K562 (cell line): ENCODE measurements at regions not wholly inside any gene's neighbourhood (a gene's known extent, or its start where the extent isn't known, plus 50 kb on each side); places are given as distances from the start of the nearest gene placed in this dataset.

Experiments
- ATAC-seq: fragments of 200-7000 bp; cut with Tn5 transposase; 3 replicates; pipeline ENCODE4 v1.9.1; 2020; ENCODE audit warnings: moderate library complexity
- BruUV-seq: library from RNA; stranded (reverse); fragments of 400-500 nt; replicated peaks from 2 replicates; lab custom pipeline; 2021; lab: Mats Ljungman, UMichigan
- CTCF ChIA-PET: fragments of 300-600 bp; formaldehyde crosslinking; extraction: SDS; loops from one replicate; lab custom pipeline; 2021; ENCODE audit warnings: low intra/inter-chr PET ratio; lab: Yijun Ruan, JAX
- POLR2A ChIA-PET: fragments of 300-600, 350-650 bp; sonication (Branson Sonifier 250); formaldehyde crosslinking; extraction: SDS; loops from one replicate; lab custom pipeline; 2021; ENCODE audit warnings: antibody characterized with exemption, inconsistent platforms; lab: Yijun Ruan, JAX
- DNase-seq, 4 experiments: peaks; one replicate each; pipeline versions ENCODE4 v3.0.0 to v3.0.0-alpha.2; 2011 to 2018; ENCODE audit warnings: low spot score in 3 of 4, mixed read lengths in 3 of 4; ENCODE audit errors: extremely low read depth in 1 of 4
- FAIRE-seq: peaks from 2 replicates; lab custom pipeline; 2011; peaks lifted over from hg19 to GRCh38; lab: Jason Lieb, UNC
- H2AFZ ChIP-seq: 2 replicates; pipeline ENCODE4 v1.6.0; 2011; ENCODE audit warnings: low read depth, low read length, control low read depth, inconsistent platforms
- H3K27ac ChIP-seq: fragments of 200-600 bp; 3 replicates; pipeline ENCODE4 v1.8.0; 2011; ENCODE audit warnings: low read depth, mild to moderate bottlenecking, control low read depth, inconsistent platforms, low read length, moderate library complexity, mixed read lengths; ENCODE audit errors: extremely low read depth
- H3K27me3 ChIP-seq, 2 experiments: fragments of 300-600 bp in 1 of 2; 2 replicates in 1 of 2; 3 replicates in 1 of 2; pipeline versions ENCODE4 v1.6.0 to v1.8.0; 2011; ENCODE audit warnings: inconsistent platforms in 2 of 2, low read length in 2 of 2, mild to moderate bottlenecking in 1 of 2, mixed read lengths in 1 of 2, moderate library complexity in 1 of 2; ENCODE audit not compliant: control insufficient read depth in 2 of 2, insufficient read depth in 2 of 2
- H3K36me3 ChIP-seq: fragments of 300-600 bp; 3 replicates; pipeline ENCODE4 v1.8.0; 2011; ENCODE audit warnings: mild to moderate bottlenecking, low read length, inconsistent platforms; ENCODE audit not compliant: control insufficient read depth, insufficient read depth
- H3K4me1 ChIP-seq, 2 experiments: fragments of 200-600 bp in 1 of 2; replicated peaks in 1 of 2; 2 replicates in 1 of 2; 3 replicates in 1 of 2; pipeline versions ENCODE4 v1.5.1 to v1.8.0; 2011; ENCODE audit warnings: inconsistent platforms in 2 of 2, low read length in 2 of 2, mild to moderate bottlenecking in 1 of 2, mixed read lengths in 1 of 2, moderate library complexity in 1 of 2; ENCODE audit not compliant: control insufficient read depth in 2 of 2, insufficient read depth in 2 of 2
- H3K4me2 ChIP-seq: 2 replicates; pipeline ENCODE4 v1.6.1; 2011; ENCODE audit warnings: low read length, control low read depth, inconsistent platforms, mixed read lengths; ENCODE audit not compliant: insufficient read depth
- H3K4me3 ChIP-seq: fragments of 200-600 bp; sonication (generic), shearing (Covaris generic); 2 replicates; pipeline ENCODE4 v1.5.1; 2016; ENCODE audit warnings: control low read depth, inconsistent platforms
- H3K79me2 ChIP-seq: fragments of 200-600 bp; 3 replicates; pipeline ENCODE4 v1.8.0; 2011; ENCODE audit warnings: low read length, inconsistent platforms; ENCODE audit not compliant: control insufficient read depth, insufficient read depth
- H3K9ac ChIP-seq, 2 experiments: 2 replicates each; pipeline versions ENCODE4 v1.6.0 to v1.6.1; 2011; ENCODE audit warnings: low read depth in 2 of 2, low read length in 2 of 2, control low read depth in 1 of 2, inconsistent platforms in 1 of 2, mild to moderate bottlenecking in 1 of 2, mixed read lengths in 1 of 2; ENCODE audit not compliant: insufficient read depth in 1 of 2
- H3K9me1 ChIP-seq: one replicate; pipeline ENCODE4 v1.6.0; 2011; ENCODE audit warnings: inconsistent platforms, mild to moderate bottlenecking, low read length, moderate library complexity; ENCODE audit not compliant: control insufficient read depth, insufficient read depth
- H3K9me3 ChIP-seq: replicated peaks from 2 replicates; pipeline ENCODE4 v1.5.1; 2011; ENCODE audit warnings: low read depth, low read length, inconsistent platforms; ENCODE audit not compliant: control insufficient read depth, insufficient read depth
- H4K20me1 ChIP-seq: replicated peaks from 2 replicates; pipeline ENCODE4 v1.6.1; 2011; ENCODE audit warnings: low read length, inconsistent platforms, mixed read lengths; ENCODE audit not compliant: control insufficient read depth, insufficient read depth
- ARNT ChIP-seq, 2 experiments: fragments of 450-650 bp; IDR thresholded peaks; 2 replicates each; pipeline ENCODE4 v1.6.1; 2016; ENCODE audit warnings: mild to moderate bottlenecking in 1 of 2
- CCNT2 ChIP-seq: IDR thresholded peaks from 2 replicates; pipeline ENCODE4 v1.6.1; 2011; ENCODE audit warnings: borderline replicate concordance, low read depth, mild to moderate bottlenecking, moderate library complexity, mixed read lengths, low read length; ENCODE audit not compliant: insufficient read length; ENCODE audit errors: extremely low read depth
- DIDO1 ChIP-seq: fragments of 450-650 bp; IDR thresholded peaks from 2 replicates; pipeline ENCODE4 v1.6.1; 2016; ENCODE audit warnings: low read depth, missing biosample characterization, missing genetic modification characterization
- HDAC1 ChIP-seq, 2 experiments: fragments of 450-650 bp; IDR thresholded peaks; 2 replicates each; pipeline ENCODE4 v1.6.1; 2016 to 2017; ENCODE audit warnings: inconsistent platforms in 1 of 2, mild to moderate bottlenecking in 1 of 2, moderate library complexity in 1 of 2
- HDGF ChIP-seq: fragments of 450-650 bp; IDR thresholded peaks from 2 replicates; pipeline ENCODE4 v1.6.1; 2016
- HEY1 ChIP-seq: fragments of 250-450 bp; sonication (Bioruptor Pico); IDR thresholded peaks from 2 replicates; pipeline ENCODE4 v1.5.0; 2020; ENCODE audit warnings: mild to moderate bottlenecking, moderate library complexity, borderline replicate concordance
- NR2C1 ChIP-seq, 2 experiments: fragments of 450-650 bp; IDR thresholded peaks; 2 replicates each; pipeline ENCODE4 v1.6.1; 2017; ENCODE audit warnings: mild to moderate bottlenecking in 2 of 2, antibody characterized with exemption in 1 of 2, inconsistent platforms in 1 of 2, missing compliant biosample characterization in 1 of 2, missing genetic modification characterization in 1 of 2
- PML ChIP-seq: IDR thresholded peaks from 2 replicates; pipeline ENCODE4 v1.6.1; 2012; ENCODE audit warnings: low read length, inconsistent platforms
- SMARCE1 ChIP-seq: fragments of 450-650 bp; IDR thresholded peaks from 2 replicates; pipeline ENCODE4 v1.7.1; 2016; ENCODE audit warnings: mild to moderate bottlenecking
- TBL1XR1 ChIP-seq, 2 experiments: IDR thresholded peaks; 2 replicates each; pipeline ENCODE4 v1.6.1; 2012; ENCODE audit warnings: improper control_type of control experiment in 2 of 2, low read length in 2 of 2, mild to moderate bottlenecking in 1 of 2
- TCF3 ChIP-seq: sonication (generic); formaldehyde crosslinking; IDR thresholded peaks from 2 replicates; pipeline ENCODE4 v1.4.0; 2020; ENCODE audit warnings: mild to moderate bottlenecking, missing genetic modification reagents
- XRCC4 ChIP-seq: IDR thresholded peaks from one replicate; pipeline ENCODE4 v1.6.1; 2011; ENCODE audit not compliant: insufficient read depth, insufficient read length; ENCODE audit errors: extremely low read depth
- ZNF175 ChIP-seq: fragments of 200-800 bp; sonication (Bioruptor generic); IDR thresholded peaks from 2 replicates; pipeline ENCODE4 v1.6.1; 2016; ENCODE audit warnings: low read depth, mild to moderate bottlenecking, missing genetic modification characterization, missing compliant biosample characterization
- WGBS: fragments of 100-300 bp; shearing (Covaris generic); methylation state at CpG from one replicate; pipeline ENCODE4 v1.1.6; 2016; ENCODE audit warnings: low coverage, mixed read lengths; ENCODE audit not compliant: insufficient coverage; ENCODE audit errors: missing lambda C conversion rate; 5-methylcytosine and 5-hydroxymethylcytosine counted together
- in situ Hi-C: fragments of 300-500 bp; cut with MboI; formaldehyde crosslinking; loops from 4 replicates; pipeline ENCODE4 v1.15.0; 2018; ENCODE audit warnings: inconsistent platforms, mixed read lengths
- intact Hi-C: fragments of 100-400 bp; cut with micrococcal nuclease; formaldehyde crosslinking; loops from 2 replicates; pipeline ENCODE4 v1.14.2; 2022
- TF ChIP-seq, protein P1 (sequence below): sonication (generic); formaldehyde crosslinking; IDR thresholded peaks from 2 replicates; pipeline ENCODE4 v1.8.0; 2022; ENCODE audit warnings: mild to moderate bottlenecking, missing genetic modification reagents
- TF ChIP-seq, protein P2 (sequence below), 2 experiments: fragments of 450-650 bp; IDR thresholded peaks; 2 replicates each; pipeline ENCODE4 v1.6.1; 2016
- TF ChIP-seq, protein P3 (sequence below): fragments of 450-650 bp; IDR thresholded peaks from 2 replicates; pipeline ENCODE4 v1.7.0; 2016; ENCODE audit warnings: borderline replicate concordance
- TF ChIP-seq, protein P4 (sequence below): fragments of 450-650 bp; formaldehyde crosslinking; conservative IDR thresholded peaks from 2 replicates; pipeline ENCODE4 v1.4.0; 2022; ENCODE audit warnings: mild to moderate bottlenecking, missing genetic modification characterization

DNA sequence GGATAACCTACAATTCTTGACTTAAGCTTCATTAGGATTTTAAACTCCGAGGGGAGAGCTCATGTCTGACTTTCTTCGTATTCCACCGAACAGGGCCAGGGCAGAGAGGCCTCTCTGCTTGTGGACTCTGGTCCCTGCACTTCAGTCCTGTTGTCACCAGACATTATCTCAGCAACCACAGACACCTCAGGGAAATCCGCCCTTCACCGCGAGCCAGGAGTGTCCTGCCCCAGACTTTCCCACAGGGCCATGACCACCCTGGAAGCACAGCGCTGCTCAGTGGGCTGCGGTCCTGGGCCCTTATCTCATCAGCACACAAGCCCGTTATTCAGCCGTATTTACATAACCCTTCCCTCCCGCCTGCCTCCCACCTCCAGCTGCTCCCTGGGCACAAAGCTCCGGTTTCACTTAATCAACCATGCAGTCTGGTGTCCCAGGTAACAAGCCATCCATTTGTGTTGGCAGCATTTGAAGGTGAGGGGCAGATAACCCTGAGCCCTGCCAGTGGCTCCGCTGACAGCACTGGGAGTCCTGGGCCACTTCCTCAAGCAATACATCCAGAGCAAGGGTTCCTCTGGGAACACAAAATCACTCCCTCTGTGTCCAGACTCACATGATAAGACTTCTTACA is 122.8 kb upstream of the RAB4A start:
- no peak overlapping the region for H3K27ac ChIP-seq
- no peak overlapping the region for H3K4me3 ChIP-seq
- no peaks in the 10 kb centered on the region for H3K36me3 ChIP-seq
- peaks cover 21 to 54% of the 10 kb centered on the region in 2 experiments; a peak in 4 of 5 replicates for H3K27me3 ChIP-seq
- ATAC-seq: peak; percentile 94
- H3K9me3 ChIP-seq: no peaks in the 10 kb centered on the region
- H3K9me1 ChIP-seq: no peaks in the 10 kb centered on the region
- H3K79me2 ChIP-seq: no peaks in the 10 kb centered on the region
- H3K4me1 ChIP-seq: peaks cover 17 to 18% of the 10 kb centered on the region in 2 experiments; a peak in 4 of 5 replicates
- no peak overlapping the region for H2AFZ ChIP-seq
- DNase-seq: peak; percentile 65 to 90 (median 76)
- WGBS: 2% methylated on average over 13 of the region's 13 CpGs
- CTCF ChIA-PET: no interaction called here
- H3K4me2 ChIP-seq: peak overlapping the region; percentile 49
- peak overlapping the region in 1 of 2 experiments; percentile 43; a peak in 1 of 4 replicates for H3K9ac ChIP-seq
- intact Hi-C loops: no loop called here
- in situ Hi-C loops: no loop called here
- H4K20me1 ChIP-seq: peaks cover 19% of the 10 kb centered on the region
- peak; percentile 90 for FAIRE-seq
- no TSS peak for BruUV-seq
- POLR2A ChIA-PET: interaction anchor here (0.7 to 1.3 kb wide), 4 partner anchors 8 to 18 kb away, joined by 3 to 4 read pairs (median 3); no protein-coding TSS in a partner anchor
- TF ChIP-seq, protein P1, sequence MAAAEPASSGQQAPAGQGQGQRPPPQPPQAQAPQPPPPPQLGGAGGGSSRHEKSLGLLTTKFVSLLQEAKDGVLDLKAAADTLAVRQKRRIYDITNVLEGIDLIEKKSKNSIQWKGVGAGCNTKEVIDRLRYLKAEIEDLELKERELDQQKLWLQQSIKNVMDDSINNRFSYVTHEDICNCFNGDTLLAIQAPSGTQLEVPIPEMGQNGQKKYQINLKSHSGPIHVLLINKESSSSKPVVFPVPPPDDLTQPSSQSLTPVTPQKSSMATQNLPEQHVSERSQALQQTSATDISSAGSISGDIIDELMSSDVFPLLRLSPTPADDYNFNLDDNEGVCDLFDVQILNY (CRISPR knock-in tag): no peak
- TF ChIP-seq, protein P2, sequence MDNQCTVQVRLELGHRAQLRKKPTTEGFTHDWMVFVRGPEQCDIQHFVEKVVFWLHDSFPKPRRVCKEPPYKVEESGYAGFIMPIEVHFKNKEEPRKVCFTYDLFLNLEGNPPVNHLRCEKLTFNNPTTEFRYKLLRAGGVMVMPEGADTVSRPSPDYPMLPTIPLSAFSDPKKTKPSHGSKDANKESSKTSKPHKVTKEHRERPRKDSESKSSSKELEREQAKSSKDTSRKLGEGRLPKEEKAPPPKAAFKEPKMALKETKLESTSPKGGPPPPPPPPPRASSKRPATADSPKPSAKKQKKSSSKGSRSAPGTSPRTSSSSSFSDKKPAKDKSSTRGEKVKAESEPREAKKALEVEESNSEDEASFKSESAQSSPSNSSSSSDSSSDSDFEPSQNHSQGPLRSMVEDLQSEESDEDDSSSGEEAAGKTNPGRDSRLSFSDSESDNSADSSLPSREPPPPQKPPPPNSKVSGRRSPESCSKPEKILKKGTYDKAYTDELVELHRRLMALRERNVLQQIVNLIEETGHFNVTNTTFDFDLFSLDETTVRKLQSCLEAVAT (IDR thresholded peaks at IDR 0.05): peak in 1 of 2 experiments; percentile 83; a peak in 2 of 4 replicates
- TF ChIP-seq PML (peak; percentile 56), DIDO1 (tag) (peak; percentile 54; the same call in 1 of the 2 replicates), NR2C1 (IDR thresholded peaks at IDR 0.05) (no peak), NR2C1 (tag; IDR thresholded peaks at IDR 0.05) (peak; percentile 28; the same call in 1 of the 2 replicates), HDAC1 (IDR thresholded peaks at IDR 0.05) (peak in 1 of 2 experiments; percentile 55; a peak in 1 of 4 replicates), TCF3 (peak; percentile 97), ZNF175 (CRISPR knock-in tag) (peak; percentile 67; the same call in 1 of the 2 replicates), CCNT2 (peak; percentile 71), XRCC4 (no peak), ARNT (IDR thresholded peaks at IDR 0.05) (peak in 1 of 2 experiments; percentile 45; a peak in 1 of 4 replicates), HEY1 (CRISPR knock-in tag) (no peak), TBL1XR1 (IDR thresholded peaks at IDR 0.05; ENCODE audit: low read length in 2 of 2) (peak; percentile 31 to 50; a peak in 2 of 4 replicates), SMARCE1 (peak; percentile 82), HDGF (no peak)
- TF ChIP-seq, protein P3, sequence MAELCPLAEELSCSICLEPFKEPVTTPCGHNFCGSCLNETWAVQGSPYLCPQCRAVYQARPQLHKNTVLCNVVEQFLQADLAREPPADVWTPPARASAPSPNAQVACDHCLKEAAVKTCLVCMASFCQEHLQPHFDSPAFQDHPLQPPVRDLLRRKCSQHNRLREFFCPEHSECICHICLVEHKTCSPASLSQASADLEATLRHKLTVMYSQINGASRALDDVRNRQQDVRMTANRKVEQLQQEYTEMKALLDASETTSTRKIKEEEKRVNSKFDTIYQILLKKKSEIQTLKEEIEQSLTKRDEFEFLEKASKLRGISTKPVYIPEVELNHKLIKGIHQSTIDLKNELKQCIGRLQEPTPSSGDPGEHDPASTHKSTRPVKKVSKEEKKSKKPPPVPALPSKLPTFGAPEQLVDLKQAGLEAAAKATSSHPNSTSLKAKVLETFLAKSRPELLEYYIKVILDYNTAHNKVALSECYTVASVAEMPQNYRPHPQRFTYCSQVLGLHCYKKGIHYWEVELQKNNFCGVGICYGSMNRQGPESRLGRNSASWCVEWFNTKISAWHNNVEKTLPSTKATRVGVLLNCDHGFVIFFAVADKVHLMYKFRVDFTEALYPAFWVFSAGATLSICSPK: no peak
- TF ChIP-seq, protein P4, sequence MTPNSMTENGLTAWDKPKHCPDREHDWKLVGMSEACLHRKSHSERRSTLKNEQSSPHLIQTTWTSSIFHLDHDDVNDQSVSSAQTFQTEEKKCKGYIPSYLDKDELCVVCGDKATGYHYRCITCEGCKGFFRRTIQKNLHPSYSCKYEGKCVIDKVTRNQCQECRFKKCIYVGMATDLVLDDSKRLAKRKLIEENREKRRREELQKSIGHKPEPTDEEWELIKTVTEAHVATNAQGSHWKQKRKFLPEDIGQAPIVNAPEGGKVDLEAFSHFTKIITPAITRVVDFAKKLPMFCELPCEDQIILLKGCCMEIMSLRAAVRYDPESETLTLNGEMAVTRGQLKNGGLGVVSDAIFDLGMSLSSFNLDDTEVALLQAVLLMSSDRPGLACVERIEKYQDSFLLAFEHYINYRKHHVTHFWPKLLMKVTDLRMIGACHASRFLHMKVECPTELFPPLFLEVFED (CRISPR knock-in tag): no peak
